AG09309 (cell line): ENCODE measurements at regions not wholly inside any gene's neighbourhood (a gene's known extent, or its start where the extent isn't known, plus 50 kb on each side); places are given as distances from the start of the nearest gene placed in this dataset.

Experiments
- DNase-seq: peaks from one replicate; pipeline ENCODE4 v3.0.0-alpha.2; 2010; ENCODE audit warnings: low read depth
- H3K4me3 ChIP-seq: 2 replicates; pipeline ENCODE4 v1.5.1; 2011; ENCODE audit warnings: mild to moderate bottlenecking, low read depth, low read length, moderate library complexity; ENCODE audit not compliant: control insufficient read depth
- CTCF ChIP-seq: IDR thresholded peaks from 2 replicates; pipeline ENCODE4 v1.5.1; 2011; ENCODE audit warnings: mild to moderate bottlenecking, low read depth, low read length, inconsistent platforms; ENCODE audit not compliant: insufficient read depth, control insufficient read depth; ENCODE audit errors: missing control alignments

GRCh38 chr7:47152307-47152706, 429.6 kb downstream of the TNS3 start:
- no peak for DNase-seq
- no peak for TF ChIP-seq CTCF
- H3K4me3 ChIP-seq = no peak overlapping the region

- no peak for TF ChIP-seq CTCF
- no peak for DNase-seq
- H3K4me3 ChIP-seq = no peak overlapping the region
These were observed 431.2 kb downstream of the TNS3 start for GRCh38 chr7:47150497-47151260.

- H3K4me3 ChIP-seq = no peak overlapping the region
- no peak for DNase-seq
- no peak for TF ChIP-seq CTCF
These were observed 431.9 kb downstream of the TNS3 start for GRCh38 chr7:47149971-47150370.

GRCh38 chr7:47149208-47149839, 432.6 kb downstream of the TNS3 start:
- DNase-seq = no peak
- no peak overlapping the region for H3K4me3 ChIP-seq
- TF ChIP-seq CTCF = no peak

GRCh38 chr7:47148536-47149207, 433.2 kb downstream of the TNS3 start:
- TF ChIP-seq CTCF = no peak
- DNase-seq = no peak
- no peak overlapping the region for H3K4me3 ChIP-seq

GRCh38 chr7:47147213-47147631, 434.7 kb downstream of the TNS3 start:
- no peak for DNase-seq
- no peak for TF ChIP-seq CTCF
- H3K4me3 ChIP-seq = no peak overlapping the region
